Activated CD8-positive, alpha-beta memory T cell treated with anti-CD3 and anti-CD28 coated beads, Interleukin-2, amount 10 ng/mL, durations not matched to agents 7 days and 5 days (primary cell): ENCODE measurements at regions not wholly inside any gene's neighbourhood (a gene's known extent, or its start where the extent isn't known, plus 50 kb on each side); places are given as distances from the start of the nearest gene placed in this dataset.
"Not testable (repeated sequence)": the region's sequence is repeated elsewhere in the genome, so short reads cannot be mapped to it uniquely, and the experiment has no call there.

Source experiments
- ATAC-seq: fragments of 150-1000 bp; cut with Tn5 transposase; one replicate; pipeline ENCODE4 v1.10.0; 2021; ENCODE audit warnings: moderate library complexity
- CTCF ChIA-PET: fragments of 350-600 bp; sonication (Branson Sonifier 250); formaldehyde crosslinking; loops from one replicate; lab custom pipeline; 2021; ENCODE audit warnings: antibody characterized with exemption; lab: Charles Lee
- DNase-seq: peaks from one replicate; pipeline ENCODE4 v3.0.0-alpha.2; 2020
- H3K27ac Mint-ChIP-seq: one replicate; pipeline ENCODE4 v1.8.0; 2021; ENCODE audit warnings: mild to moderate bottlenecking, mixed read lengths
- H3K27me3 Mint-ChIP-seq: one replicate; pipeline ENCODE4 v1.8.0; 2021; ENCODE audit warnings: mixed read lengths
- H3K36me3 Mint-ChIP-seq: one replicate; pipeline ENCODE4 v1.8.0; 2021; ENCODE audit warnings: mild to moderate bottlenecking, mixed read lengths
- H3K4me1 Mint-ChIP-seq: one replicate; pipeline ENCODE4 v1.8.0; 2021; ENCODE audit warnings: mixed read lengths
- H3K4me3 Mint-ChIP-seq: one replicate; pipeline ENCODE4 v1.8.0; 2021; ENCODE audit warnings: mild to moderate bottlenecking, moderate library complexity, mixed read lengths
- H3K9me3 Mint-ChIP-seq: one replicate; pipeline ENCODE4 v1.8.0; 2022; ENCODE audit warnings: low read depth, mixed read lengths

- no peaks in the 10 kb centered on the region for H3K27me3 Mint-ChIP-seq
- peaks cover 13% of the 10 kb centered on the region for H3K36me3 Mint-ChIP-seq
- CTCF ChIA-PET = interaction anchor here (1.1 to 4.7 kb wide), 2 partner anchors 7 to 17 kb away, joined by 3 to 39 read pairs; no protein-coding TSS in a partner anchor
- H3K9me3 Mint-ChIP-seq = peaks cover 6% of the 10 kb centered on the region
- ATAC-seq (no peak), DNase-seq (no peak)
- H3K27ac Mint-ChIP-seq = no peak overlapping the region
- H3K4me1 Mint-ChIP-seq = peaks cover 30% of the 10 kb centered on the region
- H3K4me3 Mint-ChIP-seq = no peak overlapping the region
Measured at GRCh38 chr7:140260352-140261104, 83.7 kb upstream of the KDM7A start.

- CTCF ChIA-PET, DNase-seq, H3K27ac Mint-ChIP-seq, H3K27me3 Mint-ChIP-seq, H3K4me3 Mint-ChIP-seq, ATAC-seq, H3K9me3 Mint-ChIP-seq: not testable (repeated sequence)
- Mint-ChIP-seq H3K4me1 (peaks cover 33% of the 10 kb centered on the region), H3K36me3 (peaks cover 11% of the 10 kb centered on the region)
Measured at GRCh38 chr7:140257278-140257677, 80.5 kb upstream of the KDM7A start.

GRCh38 chr7:140254976-140255375 lies 78.2 kb upstream of the KDM7A start:
- H3K4me3 Mint-ChIP-seq, ATAC-seq, H3K27ac Mint-ChIP-seq, DNase-seq, H3K27me3 Mint-ChIP-seq, H3K9me3 Mint-ChIP-seq: not testable (repeated sequence)
- Mint-ChIP-seq H3K4me1 (peaks cover 31% of the 10 kb centered on the region), H3K36me3 (peaks cover 17% of the 10 kb centered on the region)
- CTCF ChIA-PET = interaction anchor here (1.7 to 4.2 kb wide), 2 partner anchors 8 to 24 kb away, joined by 4 to 39 read pairs; no protein-coding TSS in a partner anchor

DNA sequence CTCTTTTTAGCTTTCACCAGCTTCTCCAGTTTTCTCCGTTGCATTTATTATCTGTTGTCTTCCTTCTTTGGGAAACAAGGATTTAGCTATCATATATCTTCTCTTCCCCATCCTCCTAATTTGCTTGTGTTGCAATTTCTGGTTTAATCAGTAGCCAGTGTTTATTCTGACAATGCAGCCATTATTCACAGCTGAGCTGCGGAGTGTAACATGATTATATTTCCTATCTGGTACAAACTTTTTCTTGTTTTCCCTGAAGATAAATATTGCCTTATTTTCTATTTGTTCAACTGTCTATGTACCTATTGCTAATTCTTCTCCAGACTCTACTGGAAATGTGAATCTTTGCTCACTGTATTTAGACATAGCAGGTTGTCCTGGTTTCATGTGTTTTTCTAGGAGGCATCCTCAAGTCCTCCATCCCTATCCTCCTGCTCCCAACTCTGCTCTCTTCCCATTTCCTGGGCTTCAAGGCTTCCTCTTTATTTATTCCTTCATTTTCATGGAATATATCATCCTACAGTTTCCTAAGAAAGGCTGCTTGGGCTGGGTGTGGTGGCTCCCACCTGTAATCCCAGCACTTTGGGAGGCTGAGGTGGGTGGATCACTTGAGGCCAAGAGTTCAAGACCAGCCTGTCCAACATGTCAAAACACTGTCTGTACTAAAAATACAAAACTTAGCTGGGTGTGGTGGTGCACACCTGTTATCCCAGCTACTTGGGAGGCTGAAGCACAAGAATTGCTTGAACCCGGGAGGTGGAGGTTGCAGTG lies 72.4 kb upstream of the KDM7A start:
- no peaks in the 10 kb centered on the region for H3K27me3 Mint-ChIP-seq
- H3K4me1 Mint-ChIP-seq = peaks cover 26% of the 10 kb centered on the region
- H3K4me3 Mint-ChIP-seq = no peak overlapping the region
- H3K27ac Mint-ChIP-seq = no peak overlapping the region
- CTCF ChIA-PET = interaction anchor here (0.6 kb wide), 2 partner anchors 15 to 69 kb away, joined by 3 read pairs; no protein-coding TSS in a partner anchor
- DNase-seq (no peak), ATAC-seq (no peak)
- H3K9me3 Mint-ChIP-seq = no peaks in the 10 kb centered on the region
- H3K36me3 Mint-ChIP-seq = peaks cover 13% of the 10 kb centered on the region

GRCh38 chr7:140247559-140247958 lies 70.8 kb upstream of the KDM7A start:
- DNase-seq = no peak
- H3K36me3 Mint-ChIP-seq = peaks cover 10% of the 10 kb centered on the region
- CTCF ChIA-PET = no interaction called here
- no peak for ATAC-seq
- H3K27ac Mint-ChIP-seq = no peak overlapping the region
- no peaks in the 10 kb centered on the region for H3K9me3 Mint-ChIP-seq
- no peak overlapping the region for H3K4me3 Mint-ChIP-seq
- no peaks in the 10 kb centered on the region for H3K27me3 Mint-ChIP-seq
- peaks cover 18% of the 10 kb centered on the region for H3K4me1 Mint-ChIP-seq

DNA sequence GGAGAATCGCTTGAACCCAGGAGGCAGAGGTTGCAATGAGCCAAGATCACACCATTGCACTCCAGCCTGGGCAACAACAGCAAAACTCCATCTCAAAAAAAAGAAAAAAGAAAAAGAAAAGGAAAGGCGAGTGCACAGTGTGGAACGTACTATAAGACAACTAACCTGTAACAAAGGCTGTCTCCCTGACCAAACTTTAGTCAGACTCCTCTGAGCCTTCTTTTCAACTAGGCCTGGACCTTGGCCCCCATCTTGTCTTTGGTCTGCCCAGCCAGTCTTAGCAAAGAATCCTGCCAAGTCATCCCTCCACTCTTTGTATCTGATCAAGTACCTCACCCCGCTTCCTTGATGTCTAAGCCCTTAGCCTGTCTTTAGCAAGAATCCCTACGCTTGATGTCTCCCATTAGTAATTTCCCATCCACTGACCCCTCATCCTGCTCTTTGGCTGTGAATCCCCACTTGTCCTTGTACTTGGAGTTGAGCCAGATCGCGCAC lies 68.9 kb upstream of the KDM7A start:
- H3K27ac Mint-ChIP-seq = no peak overlapping the region
- no peak overlapping the region for H3K4me3 Mint-ChIP-seq
- peaks cover 6% of the 10 kb centered on the region for H3K36me3 Mint-ChIP-seq
- no peaks in the 10 kb centered on the region for H3K9me3 Mint-ChIP-seq
- peaks cover 15% of the 10 kb centered on the region for H3K4me1 Mint-ChIP-seq
- no peaks in the 10 kb centered on the region for H3K27me3 Mint-ChIP-seq
- CTCF ChIA-PET = no interaction called here
- DNase-seq = no peak
- ATAC-seq = no peak

- Mint-ChIP-seq H3K27me3 (no peaks in the 10 kb centered on the region), H3K9me3 (no peaks in the 10 kb centered on the region), H3K27ac (no peak overlapping the region), H3K36me3 (no peaks in the 10 kb centered on the region), H3K4me1 (peaks cover 15% of the 10 kb centered on the region), H3K4me3 (no peak overlapping the region)
- ATAC-seq (peak; percentile 61), DNase-seq (no peak)
- CTCF ChIA-PET = interaction anchor here (0.6 to 2.8 kb wide), 9 partner anchors 10 to 195 kb away, joined by 3 to 18 read pairs (median 3); no protein-coding TSS in a partner anchor
Measured at GRCh38 chr7:140242057-140243031, 65.6 kb upstream of the KDM7A start.

- no peak overlapping the region for H3K4me3 Mint-ChIP-seq
- H3K27ac Mint-ChIP-seq = no peak overlapping the region
- DNase-seq (no peak), ATAC-seq (no peak)
- H3K9me3 Mint-ChIP-seq = no peaks in the 10 kb centered on the region
- H3K36me3 Mint-ChIP-seq = no peaks in the 10 kb centered on the region
- no peaks in the 10 kb centered on the region for H3K27me3 Mint-ChIP-seq
- peaks cover 15% of the 10 kb centered on the region for H3K4me1 Mint-ChIP-seq
- CTCF ChIA-PET = no interaction called here
Measured at GRCh38 chr7:140239653-140239935, 62.8 kb upstream of the KDM7A start.

DNA sequence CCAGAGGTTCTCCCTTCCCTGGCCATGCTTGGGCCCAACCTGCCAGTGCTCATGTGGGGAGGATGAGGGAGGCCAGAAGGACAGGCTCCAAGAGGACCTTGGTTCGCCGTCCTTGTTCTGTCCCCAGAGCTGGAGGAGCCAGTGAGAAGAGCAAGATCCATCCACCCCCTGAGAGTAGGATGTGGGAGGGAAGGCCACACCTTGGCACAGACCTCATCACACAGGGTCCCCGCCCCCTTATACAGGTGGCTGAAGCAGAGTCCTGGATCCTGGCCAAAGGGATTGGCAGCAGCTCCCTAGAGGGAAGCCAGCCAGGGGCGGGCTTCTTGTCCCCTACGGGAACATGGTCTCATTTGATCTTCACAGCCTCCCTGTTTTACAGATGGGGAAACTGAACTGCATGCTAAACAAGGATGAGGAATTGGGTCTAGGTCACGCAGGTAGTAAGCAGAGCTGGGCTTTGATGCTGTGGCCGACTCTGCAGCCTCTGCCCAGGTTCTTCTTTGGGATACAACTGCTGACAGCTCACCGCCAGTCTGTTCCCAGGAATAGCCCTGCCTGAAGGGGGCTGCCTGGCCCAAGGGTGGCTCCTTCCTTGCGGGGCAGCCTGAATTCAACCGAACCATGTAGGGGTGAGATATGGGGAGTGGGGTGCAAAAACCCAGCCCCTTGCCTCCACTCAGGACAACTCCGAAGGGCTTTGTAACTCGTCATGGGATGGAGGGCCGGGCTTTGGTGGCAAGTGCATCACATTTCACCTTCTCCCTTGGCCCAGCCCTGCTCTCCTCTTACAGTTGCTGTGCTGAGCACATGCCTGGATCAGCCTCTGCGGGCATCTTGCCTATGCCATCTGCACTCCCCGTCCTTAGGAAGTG lies 62.2 kb upstream of the KDM7A start:
- peaks cover 15% of the 10 kb centered on the region for H3K4me1 Mint-ChIP-seq
- no peaks in the 10 kb centered on the region for H3K9me3 Mint-ChIP-seq
- no peaks in the 10 kb centered on the region for H3K36me3 Mint-ChIP-seq
- H3K27ac Mint-ChIP-seq = no peak overlapping the region
- no peak overlapping the region for H3K4me3 Mint-ChIP-seq
- DNase-seq = no peak
- no peak for ATAC-seq
- H3K27me3 Mint-ChIP-seq = no peaks in the 10 kb centered on the region
- CTCF ChIA-PET = no interaction called here

DNA sequence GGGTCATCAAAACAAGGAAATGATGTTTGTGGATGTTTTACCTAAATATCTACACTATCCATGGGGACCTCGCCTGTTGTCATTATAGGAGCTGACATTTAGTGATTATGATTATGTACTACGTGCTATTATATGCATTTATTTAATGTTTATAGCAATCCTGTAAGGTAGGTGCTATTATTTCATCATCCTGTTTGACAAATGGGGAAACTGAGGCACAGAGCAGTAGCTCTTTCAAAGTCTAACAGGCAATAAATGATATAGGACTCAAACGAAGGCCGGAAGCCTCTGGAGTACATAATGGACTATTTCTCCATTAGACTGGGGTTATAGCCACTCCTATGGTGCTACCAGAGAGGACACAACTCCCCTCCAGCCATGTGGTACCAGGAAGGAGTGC lies 60.6 kb upstream of the KDM7A start:
- no peak overlapping the region for H3K27ac Mint-ChIP-seq

DNA sequence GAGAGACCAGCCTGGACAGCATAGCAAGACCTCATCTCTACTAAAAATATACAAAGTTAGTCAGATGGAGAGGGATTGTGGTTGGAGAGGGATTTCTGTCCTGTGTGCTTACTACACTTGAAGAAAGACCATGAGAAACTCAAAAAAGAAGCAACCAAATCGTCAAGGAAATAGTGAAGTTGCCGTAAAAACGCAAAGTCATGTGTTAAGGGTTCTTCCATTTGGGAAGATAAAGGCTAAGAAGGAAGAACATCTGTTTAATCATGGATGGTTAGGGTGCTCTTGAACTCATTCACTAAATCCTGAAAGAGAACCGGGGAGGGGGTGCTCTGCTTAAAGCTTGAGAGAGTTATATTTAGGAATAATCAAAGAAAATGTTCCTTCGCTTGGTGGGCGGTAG lies 59.8 kb upstream of the KDM7A start:
- H3K27me3 Mint-ChIP-seq = no peaks in the 10 kb centered on the region
- ATAC-seq (no peak), DNase-seq (no peak)
- H3K27ac Mint-ChIP-seq = no peak overlapping the region
- H3K9me3 Mint-ChIP-seq = no peaks in the 10 kb centered on the region
- H3K4me3 Mint-ChIP-seq = no peak overlapping the region
- peaks cover 6% of the 10 kb centered on the region for H3K4me1 Mint-ChIP-seq
- CTCF ChIA-PET = interaction anchor here (0.8 to 1.4 kb wide), 3 partner anchors 9 to 67 kb away, joined by 3 read pairs; no protein-coding TSS in a partner anchor
- H3K36me3 Mint-ChIP-seq = no peaks in the 10 kb centered on the region

More for the DNA sequence above, 60.6 kb upstream of the KDM7A start:
- no peak overlapping the region for H3K4me3 Mint-ChIP-seq
- DNase-seq = no peak
- H3K4me1 Mint-ChIP-seq = peaks cover 7% of the 10 kb centered on the region
- CTCF ChIA-PET = interaction anchor here (0.8 to 1.2 kb wide), 3 partner anchors 10 to 67 kb away, joined by 3 read pairs; no protein-coding TSS in a partner anchor
- H3K9me3 Mint-ChIP-seq = no peaks in the 10 kb centered on the region
- no peak for ATAC-seq
- no peaks in the 10 kb centered on the region for H3K27me3 Mint-ChIP-seq
- no peaks in the 10 kb centered on the region for H3K36me3 Mint-ChIP-seq

GRCh38 chr7:140235114-140235513 lies 58.3 kb upstream of the KDM7A start:
- DNase-seq (no peak), ATAC-seq (no peak)
- no peaks in the 10 kb centered on the region for H3K36me3 Mint-ChIP-seq
- peaks cover 12% of the 10 kb centered on the region for H3K4me1 Mint-ChIP-seq
- no peak overlapping the region for H3K4me3 Mint-ChIP-seq
- no peaks in the 10 kb centered on the region for H3K27me3 Mint-ChIP-seq
- H3K9me3 Mint-ChIP-seq = no peaks in the 10 kb centered on the region
- CTCF ChIA-PET = interaction anchor here (0.8 to 1.4 kb wide), 2 partner anchors 18 to 19 kb away, joined by 3 read pairs; no protein-coding TSS in a partner anchor
- no peak overlapping the region for H3K27ac Mint-ChIP-seq
